Mucosa of descending colon (tissue), 3 donors: ENCODE measurements at regions not wholly inside any gene's neighbourhood (a gene's known extent, or its start where the extent isn't known, plus 50 kb on each side); places are given as distances from the start of the nearest gene placed in this dataset.

Source experiments
- ATAC-seq: fragments of 200-7000 bp; cut with Tn5 transposase; one replicate; pipeline ENCODE4 v1.9.1; 2020; ENCODE audit warnings: mild to moderate bottlenecking, moderate library complexity
- DNase-seq, 3 donors: peaks; one replicate each; pipeline ENCODE4 v3.0.0-alpha.2; 2020
- H3K36me3 ChIP-seq: fragments of 200-600 bp; one replicate; pipeline ENCODE4 v1.8.0; 2021; ENCODE audit warnings: low read depth, mild to moderate bottlenecking
- H3K4me1 ChIP-seq: fragments of 200-600 bp; one replicate; pipeline ENCODE4 v1.8.0; 2021; ENCODE audit warnings: low read depth, mild to moderate bottlenecking
- H3K4me3 ChIP-seq: fragments of 200-600 bp; one replicate; pipeline ENCODE4 v1.8.0; 2021; ENCODE audit warnings: mild to moderate bottlenecking
- H3K9me3 ChIP-seq: fragments of 200-600 bp; one replicate; pipeline ENCODE4 v1.8.0; 2021; ENCODE audit warnings: mild to moderate bottlenecking
- intact Hi-C, 2 donors: fragments of 100-400 bp; cut with DNase I in 1 of 2; cut with micrococcal nuclease in 1 of 2; formaldehyde crosslinking; loops; one replicate each; pipeline versions ENCODE4 v1.11.0 to v1.11.1; 2022; cut with DNase I, micrococcal nuclease
- TF ChIP-seq, protein P1 (sequence below): fragments of 200-600 bp; IDR thresholded peaks from one replicate; pipeline ENCODE4 v1.8.0; 2022; ENCODE audit warnings: antibody characterized with exemption, mild to moderate bottlenecking
- donor health status: DM: no; HTN: no; CAD: no; lungs with moderate emphysema.
- donor health status: DM: no; HTN: no; CAD: no.
- donor health status: DM: no; HTN: yes; CAD: no.

DNA sequence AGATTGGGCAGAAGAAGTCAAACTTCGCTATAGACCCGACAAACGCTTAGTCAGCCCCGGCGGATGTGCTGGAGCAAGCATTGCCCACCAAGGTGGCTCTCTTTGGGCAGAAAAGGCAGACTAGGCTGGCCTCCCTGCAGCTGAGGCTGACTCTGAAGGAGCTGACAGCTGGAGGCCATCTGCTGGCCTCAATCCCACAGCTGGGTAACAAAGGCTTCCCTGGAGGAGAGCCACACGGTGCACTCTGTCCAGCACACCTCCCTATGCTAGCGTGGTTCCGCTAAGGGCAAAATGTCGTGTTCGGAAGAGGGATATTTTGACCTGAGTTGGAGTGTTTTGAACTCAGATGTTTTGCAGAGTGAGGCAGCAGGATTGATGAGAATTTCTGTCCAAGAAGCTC, 103.5 kb upstream of the PTCH1 start:
- Histone ChIP-seq H3K4me1 (no peaks in the 10 kb centered on the region), H3K4me3 (no peak overlapping the region), H3K36me3 (no peaks in the 10 kb centered on the region), H3K9me3 (no peaks in the 10 kb centered on the region)
- DNase-seq: peak in 2 of 3 donors; percentile 19 to 37
- ATAC-seq: peak; percentile 49
- intact Hi-C loops: no loop called here
- TF ChIP-seq, protein P1, sequence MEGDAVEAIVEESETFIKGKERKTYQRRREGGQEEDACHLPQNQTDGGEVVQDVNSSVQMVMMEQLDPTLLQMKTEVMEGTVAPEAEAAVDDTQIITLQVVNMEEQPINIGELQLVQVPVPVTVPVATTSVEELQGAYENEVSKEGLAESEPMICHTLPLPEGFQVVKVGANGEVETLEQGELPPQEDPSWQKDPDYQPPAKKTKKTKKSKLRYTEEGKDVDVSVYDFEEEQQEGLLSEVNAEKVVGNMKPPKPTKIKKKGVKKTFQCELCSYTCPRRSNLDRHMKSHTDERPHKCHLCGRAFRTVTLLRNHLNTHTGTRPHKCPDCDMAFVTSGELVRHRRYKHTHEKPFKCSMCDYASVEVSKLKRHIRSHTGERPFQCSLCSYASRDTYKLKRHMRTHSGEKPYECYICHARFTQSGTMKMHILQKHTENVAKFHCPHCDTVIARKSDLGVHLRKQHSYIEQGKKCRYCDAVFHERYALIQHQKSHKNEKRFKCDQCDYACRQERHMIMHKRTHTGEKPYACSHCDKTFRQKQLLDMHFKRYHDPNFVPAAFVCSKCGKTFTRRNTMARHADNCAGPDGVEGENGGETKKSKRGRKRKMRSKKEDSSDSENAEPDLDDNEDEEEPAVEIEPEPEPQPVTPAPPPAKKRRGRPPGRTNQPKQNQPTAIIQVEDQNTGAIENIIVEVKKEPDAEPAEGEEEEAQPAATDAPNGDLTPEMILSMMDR: no peak

DNA sequence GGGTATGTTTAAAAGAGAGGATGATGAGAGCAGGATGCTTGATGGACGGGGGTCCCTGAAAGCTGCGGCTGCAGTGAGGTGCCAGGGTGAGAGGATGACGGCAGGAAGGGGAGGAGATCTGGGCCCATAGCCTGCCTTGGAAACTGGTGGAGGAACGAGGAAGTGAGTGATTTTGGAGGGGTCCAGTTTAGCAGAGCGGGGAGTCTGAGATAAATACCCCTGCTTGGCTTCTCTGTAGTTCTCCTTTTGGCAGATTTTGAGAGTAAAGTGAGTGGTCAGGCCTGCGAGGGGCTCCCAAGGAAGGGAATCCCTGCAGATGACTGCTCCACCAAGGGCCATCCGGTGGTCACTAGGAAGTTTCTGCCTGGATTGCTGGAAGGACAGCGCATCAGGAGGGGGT, 98.5 kb upstream of the PTCH1 start:
- intact Hi-C loops: no loop called here
- H3K36me3 ChIP-seq: no peaks in the 10 kb centered on the region
- H3K4me3 ChIP-seq: no peak overlapping the region
- TF ChIP-seq, protein P1: no peak
- no peaks in the 10 kb centered on the region for H3K4me1 ChIP-seq
- no peaks in the 10 kb centered on the region for H3K9me3 ChIP-seq
- DNase-seq (no peak), ATAC-seq (no peak)

DNA sequence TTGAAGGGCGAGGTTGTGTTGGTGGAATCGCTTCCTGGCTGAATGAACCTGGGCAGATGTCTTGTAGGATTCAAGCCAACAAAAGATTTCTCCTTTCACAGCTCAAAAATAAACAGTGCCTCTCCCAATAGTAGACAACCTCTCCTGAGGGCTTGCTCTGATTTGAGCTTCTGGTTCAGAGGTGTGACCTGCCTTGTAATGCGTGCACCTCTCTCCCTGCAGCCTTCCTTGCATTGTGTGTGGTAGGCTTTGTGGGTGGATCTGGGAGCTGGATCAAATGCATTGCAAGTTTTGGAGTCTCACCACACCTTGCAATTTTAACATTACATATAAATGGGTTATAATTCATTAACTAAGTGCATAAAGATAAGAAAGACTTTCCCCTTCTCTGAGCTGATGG, 96.9 kb upstream of the PTCH1 start:
- ATAC-seq (peak; percentile 22), DNase-seq (no peak)
- H3K4me3 ChIP-seq: no peak overlapping the region
- H3K4me1 ChIP-seq: no peaks in the 10 kb centered on the region
- intact Hi-C loops: no loop called here
- no peaks in the 10 kb centered on the region for H3K36me3 ChIP-seq
- TF ChIP-seq, protein P1: no peak
- H3K9me3 ChIP-seq: no peaks in the 10 kb centered on the region

DNA sequence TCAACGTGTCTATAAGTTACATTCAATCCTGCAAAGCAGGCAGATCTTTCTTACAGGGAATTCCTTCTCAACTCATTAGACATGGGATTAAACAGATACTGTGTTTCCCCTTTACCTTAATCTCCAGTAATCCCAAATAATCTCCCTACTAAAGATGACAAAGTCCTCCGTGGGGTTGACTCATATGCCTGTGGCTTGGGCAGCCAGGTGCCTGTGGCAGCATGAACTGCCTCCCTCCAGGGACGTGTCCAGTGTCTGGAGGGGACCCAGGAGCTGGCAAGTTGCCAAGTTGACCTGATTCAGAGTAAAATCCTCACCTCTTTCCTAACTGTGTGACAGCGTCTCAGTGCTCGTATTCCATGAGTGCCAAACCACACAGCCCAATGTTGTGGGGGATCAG, 94.6 kb upstream of the PTCH1 start:
- TF ChIP-seq, protein P1: no peak
- Histone ChIP-seq H3K36me3 (no peaks in the 10 kb centered on the region), H3K9me3 (no peaks in the 10 kb centered on the region), H3K4me1 (no peaks in the 10 kb centered on the region), H3K4me3 (no peak overlapping the region)
- no peak for DNase-seq
- no peak for ATAC-seq
- intact Hi-C loops: no loop called here

DNA sequence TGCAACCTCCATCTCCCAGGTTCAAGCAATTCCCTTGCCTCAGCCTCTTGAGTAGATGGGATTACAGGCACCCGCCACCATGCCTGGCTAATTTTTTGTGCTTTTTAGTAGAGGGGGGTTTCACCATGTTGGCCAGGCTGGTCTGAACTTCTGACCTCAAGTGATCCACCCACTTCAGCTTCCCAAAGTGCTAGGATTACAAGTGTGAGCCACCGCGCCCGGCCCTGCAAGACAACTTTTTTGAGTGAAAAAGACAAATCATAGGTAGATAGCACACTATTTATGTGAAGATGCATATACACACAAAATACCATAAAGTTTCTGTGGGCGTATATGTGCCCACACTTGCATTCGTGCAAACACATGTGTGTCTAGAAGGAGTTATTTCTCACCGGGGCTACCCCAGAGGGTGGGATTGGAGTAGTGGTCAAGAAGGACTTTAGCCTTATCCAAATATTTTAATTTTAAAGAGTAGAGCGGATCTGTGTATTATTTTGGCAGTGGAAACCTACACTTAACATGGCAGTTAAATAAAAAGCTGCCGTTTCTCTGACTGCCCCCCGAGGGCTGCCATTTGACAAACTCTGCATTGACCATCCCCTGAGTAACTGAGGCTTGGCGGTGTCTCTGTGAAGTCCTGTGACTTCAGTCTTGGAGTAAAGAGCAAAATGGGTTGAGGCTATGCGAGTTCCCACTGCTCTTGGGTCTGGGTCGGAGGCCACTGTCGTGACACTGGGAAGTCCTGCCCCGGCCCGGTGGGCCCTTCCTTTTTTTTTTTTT, 93.4 kb upstream of the PTCH1 start:
- intact Hi-C loops: no loop called here
- no peak for ATAC-seq
- Histone ChIP-seq H3K36me3 (no peaks in the 10 kb centered on the region), H3K9me3 (no peaks in the 10 kb centered on the region), H3K4me1 (no peaks in the 10 kb centered on the region), H3K4me3 (no peak overlapping the region)
- TF ChIP-seq, protein P1: no peak
- DNase-seq: no peak
